T-helper 17 cell (primary cell): ENCODE measurements at regions not wholly inside any gene's neighbourhood (a gene's known extent, or its start where the extent isn't known, plus 50 kb on each side); places are given as distances from the start of the nearest gene placed in this dataset.

ENCODE experiments used
- ATAC-seq: fragments of 150-1000 bp; cut with Tn5 transposase; 2 replicates; pipeline ENCODE4 v1.10.0; 2021; ENCODE audit warnings: mild to moderate bottlenecking, moderate library complexity
- DNase-seq, 3 donors: peaks; one replicate each; pipeline versions ENCODE4 v3.0.0 to v3.0.0-alpha.2; 2020 to 2021
- H3K9me3 ChIP-seq: one replicate; pipeline ENCODE4 v1.7.0; 2013; ENCODE audit warnings: low read length, mild to moderate bottlenecking; ENCODE audit not compliant: control insufficient read depth, poor library complexity, severe bottlenecking
- H3K27ac Mint-ChIP-seq: one replicate; pipeline ENCODE4 v1.8.0; 2022; ENCODE audit warnings: mild to moderate bottlenecking, moderate library complexity, mixed read lengths
- H3K27me3 Mint-ChIP-seq: one replicate; pipeline ENCODE4 v1.8.0; 2022; ENCODE audit warnings: mixed read lengths
- H3K36me3 Mint-ChIP-seq: one replicate; pipeline ENCODE4 v1.8.0; 2022; ENCODE audit warnings: low read depth, mixed read lengths
- H3K4me1 Mint-ChIP-seq: one replicate; pipeline ENCODE4 v1.8.0; 2022; ENCODE audit warnings: mild to moderate bottlenecking, mixed read lengths
- H3K4me3 Mint-ChIP-seq: one replicate; pipeline ENCODE4 v1.8.0; 2022; ENCODE audit warnings: mild to moderate bottlenecking, moderate library complexity, mixed read lengths

DNA sequence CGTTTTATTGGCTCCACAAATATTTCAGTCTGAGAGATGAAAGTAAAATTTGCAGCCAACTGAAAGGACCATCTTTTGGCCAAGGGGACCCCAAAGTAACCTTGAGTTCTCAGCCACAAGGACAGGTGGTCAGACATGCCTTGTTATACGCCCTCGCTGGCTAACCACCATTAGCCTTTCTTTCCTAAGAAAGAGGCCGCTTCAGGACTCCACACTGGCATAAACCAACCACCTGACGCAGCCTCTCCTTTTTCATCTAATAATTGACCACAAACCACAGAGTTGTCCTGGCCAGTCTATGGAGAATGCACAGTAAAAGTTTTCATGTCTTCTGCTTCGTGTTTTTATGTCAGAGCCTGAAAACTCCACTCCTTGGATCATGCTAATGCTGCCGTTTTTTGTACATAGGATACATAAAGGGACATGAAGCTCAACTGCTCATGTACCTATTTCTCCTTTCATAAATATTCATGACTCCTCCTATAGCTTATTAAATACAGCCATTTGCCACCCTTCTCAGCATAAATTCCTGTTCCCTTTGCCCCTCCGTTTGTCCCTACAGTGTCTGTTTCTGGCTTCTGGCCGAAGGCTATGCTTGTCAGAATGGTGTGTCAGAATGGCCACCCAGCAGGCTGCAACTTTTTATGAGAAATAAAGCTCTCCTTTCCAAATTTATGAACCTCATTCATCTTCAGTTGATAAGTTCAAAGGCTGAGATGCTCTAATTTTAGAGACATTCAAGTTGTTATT lies 374.1 kb upstream of the RBMS3 start:
- Mint-ChIP-seq H3K4me3 (no peak overlapping the region), H3K36me3 (no peaks in the 10 kb centered on the region), H3K4me1 (no peaks in the 10 kb centered on the region), H3K27ac (no peak overlapping the region), H3K27me3 (no peaks in the 10 kb centered on the region)
- ATAC-seq (no peak), DNase-seq (no peak)
- no peaks in the 10 kb centered on the region for H3K9me3 ChIP-seq

DNA sequence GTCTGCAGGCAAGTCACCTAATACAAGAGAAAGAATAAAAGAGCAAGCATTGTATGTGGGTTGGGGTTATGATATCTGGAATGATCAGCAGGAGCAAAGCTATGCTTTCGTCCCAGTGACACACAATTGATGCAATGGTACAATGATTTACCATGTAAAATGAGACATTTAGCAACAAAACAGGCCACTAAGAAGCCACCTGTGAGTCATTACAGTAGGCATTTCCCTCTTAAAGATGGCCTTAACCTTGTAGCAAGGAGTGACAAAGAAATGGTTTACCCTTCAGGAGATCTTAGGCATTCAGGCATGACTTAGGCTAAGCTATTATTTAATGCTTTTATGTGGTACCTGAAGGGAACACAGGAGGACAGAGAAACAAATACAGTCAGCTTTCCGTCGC lies 373.3 kb upstream of the RBMS3 start:
- H3K9me3 ChIP-seq: no peaks in the 10 kb centered on the region
- Mint-ChIP-seq H3K36me3 (no peaks in the 10 kb centered on the region), H3K27ac (no peak overlapping the region), H3K27me3 (no peaks in the 10 kb centered on the region), H3K4me1 (no peaks in the 10 kb centered on the region), H3K4me3 (no peak overlapping the region)
- no peak for ATAC-seq
- no peak for DNase-seq

DNA sequence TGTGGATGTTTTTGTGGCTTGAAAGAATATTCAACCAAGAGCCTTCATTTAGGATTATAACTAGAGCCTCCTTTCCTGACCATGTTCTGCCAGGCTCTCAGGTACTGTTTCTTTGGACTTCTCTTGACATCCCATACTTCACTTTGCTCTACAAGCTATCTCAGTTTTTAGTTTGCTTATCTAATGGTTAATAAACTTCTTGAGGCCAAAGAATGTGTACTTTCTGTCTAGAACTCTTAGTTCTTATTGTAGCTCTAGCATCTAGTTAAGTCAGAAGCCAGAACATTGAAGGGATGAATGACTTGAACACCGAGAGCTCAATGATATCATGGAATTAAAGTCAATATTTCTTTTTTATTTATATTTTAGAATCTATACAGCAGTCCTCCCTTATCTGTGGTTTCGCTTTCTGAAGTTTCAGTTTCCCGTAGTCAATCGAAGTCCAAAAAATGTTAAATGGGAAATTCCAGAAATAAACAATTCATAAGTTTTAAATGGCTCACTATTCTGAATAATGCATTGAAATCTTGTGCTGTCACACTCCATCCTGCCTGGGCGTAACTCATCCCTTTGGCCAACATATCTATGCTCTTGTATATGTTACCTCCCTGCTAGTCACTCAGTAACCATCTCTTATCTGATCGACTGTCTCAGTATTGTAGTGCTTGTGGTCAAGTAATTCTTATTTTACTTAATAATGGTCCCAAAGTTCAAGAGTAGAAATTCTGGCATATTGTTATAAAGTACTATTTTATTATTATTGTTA lies 368.6 kb upstream of the RBMS3 start:
- no peak for DNase-seq
- Mint-ChIP-seq H3K36me3 (no peaks in the 10 kb centered on the region), H3K27ac (no peak overlapping the region), H3K4me1 (no peaks in the 10 kb centered on the region), H3K4me3 (no peak overlapping the region), H3K27me3 (no peaks in the 10 kb centered on the region)
- no peaks in the 10 kb centered on the region for H3K9me3 ChIP-seq
- no peak for ATAC-seq

DNA sequence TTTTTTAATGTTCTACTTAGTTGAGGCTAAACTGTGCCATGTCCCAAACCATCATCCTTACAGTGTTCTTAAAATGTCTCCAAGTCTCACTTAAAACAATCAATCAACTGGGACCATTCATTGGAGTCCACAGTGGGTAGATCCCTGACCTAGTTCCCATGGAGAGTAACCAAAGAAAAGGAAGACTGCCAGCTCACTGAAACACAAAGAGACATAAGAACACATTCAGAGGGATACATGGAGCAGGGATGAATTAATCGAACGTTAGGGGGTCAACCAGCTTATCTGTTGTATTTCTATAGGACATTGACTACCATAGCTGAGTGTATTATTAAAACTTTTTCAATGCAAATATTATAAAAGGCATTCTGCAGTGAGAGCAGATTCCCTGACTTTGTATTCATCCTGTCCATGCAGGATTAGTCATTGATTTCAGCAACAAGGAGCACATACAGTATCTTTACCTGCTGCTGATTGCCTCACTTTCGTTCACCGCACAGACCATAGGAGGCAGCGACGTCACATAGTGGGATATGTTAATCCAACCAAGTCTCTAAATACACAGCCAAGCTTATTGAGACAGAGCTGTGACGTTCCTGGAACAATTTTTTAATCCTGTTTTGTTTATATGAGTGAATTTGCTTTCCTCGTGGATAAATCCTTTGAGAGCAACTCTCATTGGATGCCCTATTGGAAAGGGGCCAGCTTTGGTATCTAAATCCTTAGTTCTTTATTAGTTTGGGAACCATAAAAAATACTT lies 364.9 kb upstream of the RBMS3 start:
- ATAC-seq (no peak), DNase-seq (no peak)
- H3K36me3 Mint-ChIP-seq: no peaks in the 10 kb centered on the region
- no peak overlapping the region for H3K27ac Mint-ChIP-seq
- H3K27me3 Mint-ChIP-seq: no peaks in the 10 kb centered on the region
- no peaks in the 10 kb centered on the region for H3K4me1 Mint-ChIP-seq
- H3K4me3 Mint-ChIP-seq: no peak overlapping the region
- no peaks in the 10 kb centered on the region for H3K9me3 ChIP-seq

DNA sequence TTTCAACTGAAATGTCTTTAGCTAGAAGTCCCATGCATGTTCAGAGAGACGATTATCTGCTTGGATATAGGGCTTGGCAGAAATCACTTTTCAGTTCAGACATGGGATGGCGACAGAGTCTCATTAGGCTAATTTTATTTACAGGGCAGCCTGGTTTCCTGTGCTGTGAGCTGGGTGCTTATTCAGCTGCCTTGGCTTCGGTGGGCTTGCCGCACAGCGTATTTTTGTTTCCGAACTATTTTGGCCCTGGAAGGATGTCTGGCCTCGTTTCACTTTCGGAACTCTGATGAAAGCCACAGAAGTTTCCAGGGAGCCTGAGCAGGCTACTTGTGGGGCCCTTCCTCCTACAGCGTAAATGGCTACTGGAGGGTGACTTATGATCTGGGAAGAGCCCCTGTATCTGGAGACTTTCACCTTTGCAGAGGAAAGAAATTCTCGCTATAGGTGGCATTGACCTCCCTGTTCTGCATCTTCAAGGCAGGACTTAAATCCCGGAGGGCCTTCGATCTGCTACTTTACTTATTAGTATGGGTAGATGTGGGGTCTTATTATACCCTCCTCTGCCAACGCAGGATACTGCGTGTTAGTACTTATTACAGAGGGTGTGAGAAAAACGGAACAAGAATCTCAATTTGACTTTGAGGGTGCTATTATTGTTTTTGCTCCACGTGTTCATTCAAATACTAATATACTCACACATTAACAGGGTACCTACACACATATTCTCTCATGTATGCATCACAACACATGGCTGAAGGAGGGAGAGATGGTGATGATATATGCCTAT lies 364.0 kb upstream of the RBMS3 start:
- H3K4me1 Mint-ChIP-seq: no peaks in the 10 kb centered on the region
- H3K4me3 Mint-ChIP-seq: no peak overlapping the region
- no peaks in the 10 kb centered on the region for H3K9me3 ChIP-seq
- H3K36me3 Mint-ChIP-seq: no peaks in the 10 kb centered on the region
- H3K27ac Mint-ChIP-seq: no peak overlapping the region
- H3K27me3 Mint-ChIP-seq: no peaks in the 10 kb centered on the region
- ATAC-seq: no peak
- no peak for DNase-seq

DNA sequence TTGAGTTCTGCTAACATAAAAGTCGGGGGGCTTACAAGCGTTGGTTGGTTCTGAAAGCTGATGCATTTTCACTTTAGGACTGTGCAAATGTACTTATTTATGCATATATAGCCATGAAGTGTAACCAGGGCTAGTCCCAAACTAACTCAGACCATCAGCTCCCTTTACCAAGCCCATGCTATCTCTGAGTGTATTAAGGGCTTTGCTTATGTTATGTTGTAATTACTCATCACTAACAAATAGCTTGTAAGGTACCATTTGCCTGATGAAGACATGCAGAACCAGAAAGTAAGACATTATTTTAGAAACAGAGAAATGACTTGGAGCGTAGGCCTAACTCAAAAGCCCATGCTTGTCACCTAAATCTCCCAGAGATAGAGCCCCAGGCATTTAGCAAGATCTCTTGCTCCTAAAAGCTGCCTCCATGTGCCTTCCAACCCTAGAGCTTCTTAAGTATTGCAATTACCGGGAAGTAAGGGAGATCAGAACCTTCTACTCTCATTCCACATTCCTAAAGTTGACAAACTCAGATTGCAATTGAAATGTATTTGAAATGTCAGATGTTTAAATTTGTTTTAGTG lies 362.9 kb upstream of the RBMS3 start:
- H3K4me1 Mint-ChIP-seq: no peaks in the 10 kb centered on the region
- no peaks in the 10 kb centered on the region for H3K36me3 Mint-ChIP-seq
- no peak for DNase-seq
- ATAC-seq: no peak
- no peaks in the 10 kb centered on the region for H3K27me3 Mint-ChIP-seq
- no peaks in the 10 kb centered on the region for H3K9me3 ChIP-seq
- no peak overlapping the region for H3K27ac Mint-ChIP-seq
- no peak overlapping the region for H3K4me3 Mint-ChIP-seq

DNA sequence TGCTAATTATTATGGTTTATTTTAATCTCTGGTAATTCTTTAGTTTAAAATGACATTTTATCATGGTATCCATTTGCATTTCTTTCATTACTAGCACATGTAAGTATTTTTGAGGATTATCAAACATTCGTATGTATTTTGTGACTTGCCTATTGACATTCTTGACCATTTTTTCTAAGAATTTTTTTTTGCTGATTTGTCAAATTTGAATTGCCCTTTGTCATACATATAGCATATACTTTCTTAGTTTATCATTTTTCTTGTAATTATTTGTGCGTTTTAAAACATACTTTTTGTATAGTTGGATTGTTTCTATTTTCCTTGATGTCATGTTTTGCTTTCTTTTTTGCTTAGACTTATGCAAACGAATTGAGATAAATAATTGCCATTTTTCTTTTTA lies 358.5 kb upstream of the RBMS3 start:
- no peak overlapping the region for H3K27ac Mint-ChIP-seq
- H3K4me1 Mint-ChIP-seq: no peaks in the 10 kb centered on the region
- no peaks in the 10 kb centered on the region for H3K36me3 Mint-ChIP-seq
- no peaks in the 10 kb centered on the region for H3K27me3 Mint-ChIP-seq
- no peaks in the 10 kb centered on the region for H3K9me3 ChIP-seq
- DNase-seq (no peak), ATAC-seq (no peak)
- no peak overlapping the region for H3K4me3 Mint-ChIP-seq

DNA sequence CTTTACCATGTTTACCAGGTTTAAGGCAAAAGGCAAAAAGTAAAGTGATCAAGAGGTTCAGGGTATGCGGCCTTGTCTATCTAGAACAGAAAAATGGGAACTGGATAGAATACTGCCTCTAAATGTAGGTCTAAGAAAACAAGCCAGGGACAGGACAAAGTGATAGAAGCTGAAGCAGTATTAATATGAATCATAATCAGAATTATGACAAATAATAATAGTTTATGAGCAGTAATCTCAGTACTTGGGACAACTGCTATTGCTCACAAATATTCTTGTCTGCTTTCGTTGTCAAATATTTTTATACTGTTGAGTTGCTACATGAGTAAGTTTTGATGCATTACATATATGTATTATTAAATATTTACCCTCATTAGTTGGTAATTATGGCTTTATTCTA lies 356.9 kb upstream of the RBMS3 start:
- H3K36me3 Mint-ChIP-seq: no peaks in the 10 kb centered on the region
- DNase-seq: no peak
- no peaks in the 10 kb centered on the region for H3K4me1 Mint-ChIP-seq
- no peaks in the 10 kb centered on the region for H3K27me3 Mint-ChIP-seq
- H3K9me3 ChIP-seq: no peaks in the 10 kb centered on the region
- ATAC-seq: no peak
- no peak overlapping the region for H3K27ac Mint-ChIP-seq
- no peak overlapping the region for H3K4me3 Mint-ChIP-seq

DNA sequence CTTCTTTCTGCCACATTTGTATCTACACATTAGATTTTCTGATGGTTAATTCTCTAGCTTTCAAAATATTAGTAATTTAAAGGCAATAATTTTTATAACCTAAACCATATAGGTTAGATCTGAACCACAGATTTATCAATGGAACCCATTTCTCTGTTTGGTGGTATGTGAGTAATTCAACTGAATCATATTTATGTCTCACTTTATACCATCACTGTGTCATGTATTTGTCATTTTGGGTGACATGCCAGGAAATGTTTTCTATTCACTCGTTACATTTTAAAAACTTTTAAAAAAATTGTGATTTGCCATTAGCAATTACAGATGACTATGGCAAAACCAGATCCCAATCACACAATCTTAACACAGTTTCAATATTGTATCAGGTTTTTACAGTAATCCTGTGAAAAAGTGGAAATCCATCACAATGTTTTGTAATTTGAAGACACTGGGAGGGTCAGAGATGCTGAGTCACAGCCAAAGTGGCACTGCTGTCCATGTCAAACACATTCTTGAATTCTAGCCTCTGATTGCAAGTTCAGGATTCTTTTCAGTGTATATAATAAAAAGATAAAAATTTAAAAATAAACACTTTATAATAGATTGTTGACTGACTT lies 356.0 kb upstream of the RBMS3 start:
- Mint-ChIP-seq H3K4me1 (no peaks in the 10 kb centered on the region), H3K27me3 (no peaks in the 10 kb centered on the region), H3K27ac (no peak overlapping the region), H3K4me3 (no peak overlapping the region), H3K36me3 (no peaks in the 10 kb centered on the region)
- no peaks in the 10 kb centered on the region for H3K9me3 ChIP-seq
- no peak for ATAC-seq
- DNase-seq: no peak

DNA sequence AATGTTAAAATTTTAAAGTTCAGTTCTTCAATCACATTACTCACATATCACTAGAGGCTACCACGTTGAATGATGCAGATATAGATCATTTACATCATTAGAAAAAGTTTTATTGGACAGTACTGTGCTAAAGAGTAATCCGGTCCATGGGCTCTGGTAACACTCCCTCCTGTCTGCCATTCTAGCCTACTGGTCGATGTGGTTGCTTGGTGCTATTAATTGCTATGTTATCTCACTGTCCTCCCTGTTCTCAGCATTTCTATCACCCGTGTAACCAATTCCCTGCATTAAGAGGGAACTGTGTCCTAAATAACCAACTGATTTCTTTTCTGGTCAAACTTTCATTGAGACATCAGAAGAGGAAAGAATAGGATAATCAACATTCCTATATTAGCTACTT lies 347.5 kb upstream of the RBMS3 start:
- H3K9me3 ChIP-seq: no peaks in the 10 kb centered on the region
- no peak for DNase-seq
- no peak for ATAC-seq
- Mint-ChIP-seq H3K4me1 (no peaks in the 10 kb centered on the region), H3K4me3 (no peak overlapping the region), H3K36me3 (no peaks in the 10 kb centered on the region), H3K27ac (no peak overlapping the region), H3K27me3 (no peaks in the 10 kb centered on the region)

DNA sequence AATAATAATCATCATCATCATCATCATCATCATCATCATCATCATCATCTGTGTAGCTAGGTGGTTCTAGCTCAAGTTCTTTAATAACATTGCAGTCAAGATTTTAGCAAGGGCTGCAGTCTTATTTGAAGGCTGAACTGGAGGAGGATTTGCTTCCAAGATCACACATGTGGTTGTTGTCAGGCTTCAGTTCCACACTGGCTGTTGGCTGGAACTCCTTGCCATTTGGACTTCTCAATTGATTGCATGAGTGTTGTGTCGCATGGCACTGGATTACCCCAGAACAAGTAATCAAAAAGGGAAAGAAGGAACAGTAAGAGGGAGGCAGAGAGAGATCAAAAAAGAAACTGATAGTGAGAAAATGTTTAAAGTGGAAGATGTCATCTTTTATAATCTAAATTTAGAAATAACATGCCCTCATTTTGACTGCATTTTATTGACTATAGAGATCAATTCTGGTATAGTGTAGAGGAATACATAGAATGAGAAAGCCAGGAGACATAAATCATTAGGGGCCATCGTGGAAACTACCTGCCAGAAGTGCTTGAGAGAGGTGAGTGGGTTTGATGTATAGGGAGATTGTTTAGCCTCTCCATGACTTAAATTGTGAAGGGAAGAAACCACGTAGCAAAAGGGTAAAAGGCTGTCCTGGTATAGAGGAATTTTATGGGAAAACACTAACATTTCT lies 346.6 kb upstream of the RBMS3 start:
- no peaks in the 10 kb centered on the region for H3K36me3 Mint-ChIP-seq
- no peak overlapping the region for H3K27ac Mint-ChIP-seq
- no peaks in the 10 kb centered on the region for H3K4me1 Mint-ChIP-seq
- ATAC-seq (no peak), DNase-seq (no peak)
- H3K4me3 Mint-ChIP-seq: no peak overlapping the region
- H3K9me3 ChIP-seq: no peaks in the 10 kb centered on the region
- H3K27me3 Mint-ChIP-seq: no peaks in the 10 kb centered on the region

DNA sequence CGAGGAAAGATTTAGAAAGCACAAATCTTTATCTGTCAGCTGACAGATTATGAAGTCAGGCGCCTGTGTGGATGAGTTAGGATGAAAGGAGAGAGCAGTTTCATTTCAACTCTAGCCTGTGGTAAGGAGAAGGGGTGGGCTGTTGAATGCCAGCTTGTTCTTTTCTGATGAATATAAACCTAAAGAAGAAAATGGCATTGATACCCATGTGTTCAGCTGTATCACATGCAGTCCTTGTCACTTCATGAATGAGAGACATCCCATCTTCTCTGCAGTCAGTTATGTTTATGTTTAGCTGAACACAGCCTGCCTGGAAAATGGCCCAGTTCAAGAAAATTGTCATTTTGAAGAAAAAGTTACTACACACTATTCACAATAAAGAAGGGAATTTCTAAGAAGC lies 345.7 kb upstream of the RBMS3 start:
- no peaks in the 10 kb centered on the region for H3K9me3 ChIP-seq
- ATAC-seq (no peak), DNase-seq (no peak)
- no peaks in the 10 kb centered on the region for H3K27me3 Mint-ChIP-seq
- no peaks in the 10 kb centered on the region for H3K36me3 Mint-ChIP-seq
- H3K27ac Mint-ChIP-seq: no peak overlapping the region
- no peak overlapping the region for H3K4me3 Mint-ChIP-seq
- no peaks in the 10 kb centered on the region for H3K4me1 Mint-ChIP-seq
